ENCODE measurements at regions not wholly inside any gene's neighbourhood (a gene's known extent, or its start where the extent isn't known, plus 50 kb on each side); places are given as distances from the start of the nearest gene placed in this dataset.

- no peak for TF ChIP-seq CTCF (IDR thresholded peaks at IDR 0.05; ENCODE audit: unreplicated experiment)
- no peaks in the 10 kb centered on the region for H3K36me3 Mint-ChIP-seq (ENCODE audit: insufficient read depth)
- H3K9me3 Mint-ChIP-seq (ENCODE audit: low read depth), result no peaks in the 10 kb centered on the region
- no peak overlapping the region for H3K27ac Mint-ChIP-seq
- H3K4me3 Mint-ChIP-seq (ENCODE audit: low read depth), result no peak overlapping the region
- peaks cover 35% of the 10 kb centered on the region for H3K27me3 Mint-ChIP-seq
- no peak for DNase-seq (ENCODE audit: low spot score, unreplicated experiment)
- H3K4me1 Mint-ChIP-seq (ENCODE audit: low read depth), result no peaks in the 10 kb centered on the region
These were observed 180.5 kb upstream of the SFSWAP start for GRCh38 chr12:131530422-131530821.

- DNase-seq (ENCODE audit: low spot score, unreplicated experiment), result no peak
- H3K4me3 Mint-ChIP-seq (ENCODE audit: low read depth), result no peak overlapping the region
- TF ChIP-seq CTCF (IDR thresholded peaks at IDR 0.05; ENCODE audit: unreplicated experiment), result no peak
- H3K4me1 Mint-ChIP-seq (ENCODE audit: low read depth), result no peaks in the 10 kb centered on the region
- H3K36me3 Mint-ChIP-seq (ENCODE audit: insufficient read depth), result no peaks in the 10 kb centered on the region
- H3K9me3 Mint-ChIP-seq (ENCODE audit: low read depth), result no peaks in the 10 kb centered on the region
- H3K27me3 Mint-ChIP-seq, result peaks cover 35% of the 10 kb centered on the region
- H3K27ac Mint-ChIP-seq, result no peak overlapping the region
These were observed 177.8 kb upstream of the SFSWAP start for GRCh38 chr12:131533139-131533538.

GRCh38 chr12:131535779-131536178 lies 175.1 kb upstream of the SFSWAP start:
- H3K9me3 Mint-ChIP-seq (ENCODE audit: low read depth), result no peaks in the 10 kb centered on the region
- no peak for TF ChIP-seq CTCF (IDR thresholded peaks at IDR 0.05; ENCODE audit: unreplicated experiment)
- no peak for DNase-seq (ENCODE audit: low spot score, unreplicated experiment)
- H3K4me3 Mint-ChIP-seq (ENCODE audit: low read depth), result no peak overlapping the region
- H3K4me1 Mint-ChIP-seq (ENCODE audit: low read depth), result no peaks in the 10 kb centered on the region
- H3K36me3 Mint-ChIP-seq (ENCODE audit: insufficient read depth), result no peaks in the 10 kb centered on the region
- H3K27ac Mint-ChIP-seq, result no peak overlapping the region
- H3K27me3 Mint-ChIP-seq, result peaks cover 31% of the 10 kb centered on the region

- H3K9me3 Mint-ChIP-seq (ENCODE audit: low read depth), result no peaks in the 10 kb centered on the region
- no peak overlapping the region for H3K27ac Mint-ChIP-seq
- no peak for DNase-seq (ENCODE audit: low spot score, unreplicated experiment)
- H3K27me3 Mint-ChIP-seq, result peaks cover 28% of the 10 kb centered on the region
- no peak overlapping the region for H3K4me3 Mint-ChIP-seq (ENCODE audit: low read depth)
- no peaks in the 10 kb centered on the region for H3K36me3 Mint-ChIP-seq (ENCODE audit: insufficient read depth)
- no peak for TF ChIP-seq CTCF (IDR thresholded peaks at IDR 0.05; ENCODE audit: unreplicated experiment)
- no peaks in the 10 kb centered on the region for H3K4me1 Mint-ChIP-seq (ENCODE audit: low read depth)
These were observed 174.6 kb upstream of the SFSWAP start for GRCh38 chr12:131536337-131536736.

- no peak overlapping the region for H3K27ac Mint-ChIP-seq
- no peak for TF ChIP-seq CTCF (IDR thresholded peaks at IDR 0.05; ENCODE audit: unreplicated experiment)
- peaks cover 24% of the 10 kb centered on the region for H3K27me3 Mint-ChIP-seq
- H3K4me3 Mint-ChIP-seq (ENCODE audit: low read depth), result no peak overlapping the region
- H3K4me1 Mint-ChIP-seq (ENCODE audit: low read depth), result no peaks in the 10 kb centered on the region
- H3K9me3 Mint-ChIP-seq (ENCODE audit: low read depth), result no peaks in the 10 kb centered on the region
- DNase-seq (ENCODE audit: low spot score, unreplicated experiment), result no peak
- no peaks in the 10 kb centered on the region for H3K36me3 Mint-ChIP-seq (ENCODE audit: insufficient read depth)
These were observed 174.1 kb upstream of the SFSWAP start for GRCh38 chr12:131536766-131537165.
